ENCODE measurements at regions not wholly inside any gene's neighbourhood (a gene's known extent, or its start where the extent isn't known, plus 50 kb on each side); places are given as distances from the start of the nearest gene placed in this dataset.

DNA sequence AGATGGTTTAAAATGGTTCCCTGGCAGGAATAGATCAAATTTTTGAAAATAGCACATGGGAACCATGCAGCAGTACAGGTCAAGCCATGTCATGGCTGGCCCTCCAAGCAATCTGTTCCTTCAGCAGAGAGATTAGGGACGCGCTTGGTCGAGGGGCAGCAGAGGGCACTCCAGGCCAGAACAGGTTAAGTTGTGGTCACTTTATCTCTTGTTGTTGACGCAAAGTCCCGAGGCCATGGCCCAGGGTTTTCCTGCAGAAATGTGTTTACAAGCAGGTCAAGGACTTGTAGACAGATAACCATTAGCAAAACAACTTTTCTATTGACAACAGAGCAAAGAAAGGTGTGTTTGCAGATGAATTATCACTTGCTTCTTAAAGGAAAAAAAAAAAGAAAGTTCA is 570.0 kb upstream of the NR2F2 start:
- DNase-seq, result no peak
- H3K27ac ChIP-seq, result no peak overlapping the region
- no peak for TF ChIP-seq CTCF (IDR thresholded peaks at IDR 0.05)
- no peak for TF ChIP-seq POLR2A (IDR thresholded peaks at IDR 0.05)
- H3K4me3 ChIP-seq, result no peak overlapping the region
- intact Hi-C loops (cut with DNase I), result no loop called here
- 45 to 59% methylated on average over 5 of the region's 5 CpGs for WGBS, 2 donors
- no peaks in the 10 kb centered on the region for H3K9me3 ChIP-seq
- H3K27me3 ChIP-seq, result no peaks in the 10 kb centered on the region
- H3K4me1 ChIP-seq, result no peaks in the 10 kb centered on the region
- H3K36me3 ChIP-seq, result no peaks in the 10 kb centered on the region

GRCh38 chr15:95761501-95762165 is 568.9 kb upstream of the NR2F2 start:
- no peaks in the 10 kb centered on the region for H3K4me1 ChIP-seq
- intact Hi-C loops (cut with DNase I), result no loop called here
- H3K36me3 ChIP-seq, result no peaks in the 10 kb centered on the region
- no peak overlapping the region for H3K4me3 ChIP-seq
- H3K27me3 ChIP-seq, result no peaks in the 10 kb centered on the region
- no peaks in the 10 kb centered on the region for H3K9me3 ChIP-seq
- peak overlapping the region in 1 of 4 donors; percentile 11 for H3K27ac ChIP-seq
- TF ChIP-seq CTCF (IDR thresholded peaks at IDR 0.05) (no peak), POLR2A (IDR thresholded peaks at IDR 0.05) (no peak)
- 61 to 70% methylated on average over 9 of the region's 9 CpGs for WGBS, 2 donors
- no peak for DNase-seq

GRCh38 chr15:95763426-95763825 is 567.1 kb upstream of the NR2F2 start:
- Histone ChIP-seq H3K4me3 (no peak overlapping the region), H3K4me1 (no peaks in the 10 kb centered on the region), H3K27ac (no peak overlapping the region), H3K9me3 (no peaks in the 10 kb centered on the region), H3K36me3 (no peaks in the 10 kb centered on the region), H3K27me3 (no peaks in the 10 kb centered on the region)
- TF ChIP-seq CTCF (IDR thresholded peaks at IDR 0.05), result no peak
- no peak for TF ChIP-seq POLR2A (IDR thresholded peaks at IDR 0.05)
- intact Hi-C loops (cut with DNase I), result no loop called here
- no peak for DNase-seq
- WGBS, 2 donors, result 65 to 85% methylated on average over 4 of the region's 4 CpGs

GRCh38 chr15:95765161-95765560 is 565.3 kb upstream of the NR2F2 start:
- no peaks in the 10 kb centered on the region for H3K4me1 ChIP-seq
- no peaks in the 10 kb centered on the region for H3K27me3 ChIP-seq
- H3K36me3 ChIP-seq, result no peaks in the 10 kb centered on the region
- intact Hi-C loops (cut with DNase I), result no loop called here
- no peaks in the 10 kb centered on the region for H3K9me3 ChIP-seq
- no peak overlapping the region for H3K27ac ChIP-seq
- WGBS, 2 donors, result 55 to 70% methylated on average over 2 of the region's 2 CpGs
- H3K4me3 ChIP-seq, result no peak overlapping the region
- no peak for TF ChIP-seq CTCF (IDR thresholded peaks at IDR 0.05)
- no peak for TF ChIP-seq POLR2A (IDR thresholded peaks at IDR 0.05)
- DNase-seq, result no peak

- no peaks in the 10 kb centered on the region for H3K4me1 ChIP-seq
- H3K4me3 ChIP-seq, result no peak overlapping the region
- H3K36me3 ChIP-seq, result no peaks in the 10 kb centered on the region
- no peak for TF ChIP-seq CTCF (IDR thresholded peaks at IDR 0.05)
- no peak for TF ChIP-seq POLR2A (IDR thresholded peaks at IDR 0.05)
- H3K27ac ChIP-seq, result no peak overlapping the region
- intact Hi-C loops (cut with DNase I), result no loop called here
- no peak for DNase-seq
- H3K27me3 ChIP-seq, result no peaks in the 10 kb centered on the region
- no peaks in the 10 kb centered on the region for H3K9me3 ChIP-seq
Observed at GRCh38 chr15:95770196-95770595, 560.3 kb upstream of the NR2F2 start.
